GM18507 (cell line): ENCODE measurements at regions not wholly inside any gene's neighbourhood (a gene's known extent, or its start where the extent isn't known, plus 50 kb on each side); places are given as distances from the start of the nearest gene placed in this dataset.
"Not testable (repeated sequence)": the region's sequence is repeated elsewhere in the genome, so short reads cannot be mapped to it uniquely, and the experiment has no call there.

Experiments used
- DNase-seq: peaks from one replicate; pipeline ENCODE4 v3.0.0; 2011; ENCODE audit warnings: low read depth; ENCODE audit not compliant: insufficient read length; ENCODE audit errors: extremely low spot score
- FAIRE-seq: peaks from 2 replicates; lab custom pipeline; 2011; peaks lifted over from hg19 to GRCh38; lab: Jason Lieb, UNC

GRCh38 chr7:19969859-19970493 is 196.6 kb upstream of the TMEM196 start:
- no peak for DNase-seq
- FAIRE-seq = no peak

GRCh38 chr7:19964246-19964645 is 190.8 kb upstream of the TMEM196 start:
- no peak for FAIRE-seq

GRCh38 chr7:19963695-19964094 is 190.3 kb upstream of the TMEM196 start:
- DNase-seq = no peak

More at GRCh38 chr7:19964246-19964645, 190.8 kb upstream of the TMEM196 start:
- DNase-seq = no peak

GRCh38 chr7:19958309-19958896 is 185.0 kb upstream of the TMEM196 start:
- peak; percentile 9 for FAIRE-seq

More at GRCh38 chr7:19963695-19964094, 190.3 kb upstream of the TMEM196 start:
- no peak for FAIRE-seq

GRCh38 chr7:19957664-19958063 is 184.2 kb upstream of the TMEM196 start:
- no peak for FAIRE-seq
- DNase-seq = no peak

More at GRCh38 chr7:19958309-19958896, 185.0 kb upstream of the TMEM196 start:
- DNase-seq = no peak

GRCh38 chr7:19954166-19954565 is 180.7 kb upstream of the TMEM196 start:
- FAIRE-seq, DNase-seq: not testable (repeated sequence)

- DNase-seq, FAIRE-seq: not testable (repeated sequence)
Observed at GRCh38 chr7:19953411-19953810, 180.0 kb upstream of the TMEM196 start.

GRCh38 chr7:19948160-19948559 is 174.7 kb upstream of the TMEM196 start:
- DNase-seq (no peak), FAIRE-seq (no peak)

- no peak for DNase-seq
- no peak for FAIRE-seq
Observed at GRCh38 chr7:19944363-19945120, 171.1 kb upstream of the TMEM196 start.

GRCh38 chr7:19939746-19940145 is 166.3 kb upstream of the TMEM196 start:
- no peak for FAIRE-seq
- no peak for DNase-seq

- FAIRE-seq (no peak), DNase-seq (no peak)
Observed at GRCh38 chr7:19932549-19933249, 159.3 kb upstream of the TMEM196 start.

GRCh38 chr7:19930851-19931250 is 157.4 kb upstream of the TMEM196 start:
- DNase-seq = no peak

GRCh38 chr7:19930051-19930450 is 156.6 kb upstream of the TMEM196 start:
- FAIRE-seq (no peak), DNase-seq (no peak)

More at GRCh38 chr7:19930851-19931250, 157.4 kb upstream of the TMEM196 start:
- no peak for FAIRE-seq

- peak; percentile 47 for FAIRE-seq
Observed at GRCh38 chr7:19928247-19928646, 154.8 kb upstream of the TMEM196 start.

GRCh38 chr7:19920705-19921104 is 147.3 kb upstream of the TMEM196 start:
- FAIRE-seq = no peak
- DNase-seq = no peak

More at GRCh38 chr7:19928247-19928646, 154.8 kb upstream of the TMEM196 start:
- peak; percentile 18 for DNase-seq

- DNase-seq (no peak), FAIRE-seq (no peak)
Observed at GRCh38 chr7:19920166-19920565, 146.7 kb upstream of the TMEM196 start.

GRCh38 chr7:19919261-19920095 is 146.1 kb upstream of the TMEM196 start:
- no peak for DNase-seq
- no peak for FAIRE-seq

- FAIRE-seq = no peak
- DNase-seq = no peak
Observed at GRCh38 chr7:19916046-19916445, 142.6 kb upstream of the TMEM196 start.

- FAIRE-seq = no peak
- DNase-seq = no peak
Observed at GRCh38 chr7:19915596-19915995, 142.2 kb upstream of the TMEM196 start.
